Neural cell (in vitro differentiated cells): ENCODE measurements at regions not wholly inside any gene's neighbourhood (a gene's known extent, or its start where the extent isn't known, plus 50 kb on each side); places are given as distances from the start of the nearest gene placed in this dataset.

ENCODE experiments used
- H2AFZ ChIP-seq: fragments of 200-600, 300-800 bp; sonication (generic), shearing (Covaris generic); 2 replicates; pipeline ENCODE4 v1.6.0; 2014; ENCODE audit warnings: low read depth, mild to moderate bottlenecking, antibody characterized with exemption, low read length, moderate library complexity
- H3F3A ChIP-seq: fragments of 200-600 bp; shearing (Covaris generic); 2 replicates; pipeline ENCODE4 v1.6.1; 2016; ENCODE audit warnings: mild to moderate bottlenecking, moderate library complexity, mixed read lengths, antibody characterized with exemption, low read length; ENCODE audit not compliant: insufficient read depth, poor library complexity, severe bottlenecking
- H3K27ac ChIP-seq: fragments of 200-600, 300-800 bp; sonication (generic), shearing (Covaris generic); 2 replicates; pipeline ENCODE4 v1.5.1; 2014; ENCODE audit warnings: mild to moderate bottlenecking, low read length, moderate library complexity
- H3K27me3 ChIP-seq: fragments of 300-800, 200-600 bp; sonication (generic), shearing (Covaris generic); 2 replicates; pipeline ENCODE4 v1.6.0; 2014; ENCODE audit warnings: mild to moderate bottlenecking, low read depth, low read length, moderate library complexity; ENCODE audit not compliant: insufficient read depth
- H3K36me3 ChIP-seq: fragments of 300-800, 200-600 bp; sonication (generic), shearing (Covaris generic); 2 replicates; pipeline ENCODE4 v1.5.1; 2014; ENCODE audit warnings: mild to moderate bottlenecking, antibody characterized with exemption, low read length, moderate library complexity; ENCODE audit not compliant: insufficient read depth
- H3K4me2 ChIP-seq: fragments of 300-800, 200-600 bp; sonication (generic), shearing (Covaris generic); 2 replicates; pipeline ENCODE4 v1.6.0; 2014; ENCODE audit warnings: mild to moderate bottlenecking, low read length
- H3K4me3 ChIP-seq: fragments of 300-800, 200-600 bp; sonication (generic), shearing (Covaris generic); 2 replicates; pipeline ENCODE4 v1.5.1; 2014; ENCODE audit warnings: mild to moderate bottlenecking, low read length, moderate library complexity
- H3K79me2 ChIP-seq: fragments of 200-600 bp; shearing (Covaris generic); replicated peaks from 2 replicates; pipeline ENCODE4 v1.6.0; 2014; ENCODE audit warnings: mild to moderate bottlenecking, low read length, moderate library complexity; ENCODE audit not compliant: insufficient read depth
- H3K9ac ChIP-seq: fragments of 300-800, 200-600 bp; sonication (generic), shearing (Covaris generic); 2 replicates; pipeline ENCODE4 v1.6.1; 2016; ENCODE audit warnings: mild to moderate bottlenecking, low read length, mixed read lengths
- H3K9me2 ChIP-seq: fragments of 200-600 bp; shearing (Covaris generic); 2 replicates; pipeline ENCODE4 v1.6.1; 2016; ENCODE audit warnings: mild to moderate bottlenecking, low read length, mixed read lengths; ENCODE audit not compliant: insufficient read depth
- H3K9me3 ChIP-seq: fragments of 200-600, 300-800 bp; sonication (generic), shearing (Covaris generic); 2 replicates; pipeline ENCODE4 v1.6.1; 2016; ENCODE audit warnings: mild to moderate bottlenecking, mixed run types, low read length, moderate library complexity, mixed read lengths
- H4K20me1 ChIP-seq: fragments of 200-600 bp; shearing (Covaris generic); 2 replicates; pipeline ENCODE4 v1.6.1; 2016; ENCODE audit warnings: mild to moderate bottlenecking, mixed run types; ENCODE audit not compliant: insufficient read depth
- EP300 ChIP-seq: fragments of 450-650 bp; conservative IDR thresholded peaks from 2 replicates; pipeline ENCODE4 v1.6.1; 2014; ENCODE audit warnings: antibody characterized with exemption, mild to moderate bottlenecking, moderate library complexity; ENCODE audit not compliant: poor library complexity, severe bottlenecking
- EZH2 ChIP-seq: fragments of 200-600, 300-800 bp; shearing (Covaris generic), sonication (generic); IDR thresholded peaks from 2 replicates; pipeline ENCODE4 v1.6.1; 2014; ENCODE audit warnings: antibody characterized with exemption, low read length, borderline replicate concordance, mild to moderate bottlenecking; ENCODE audit not compliant: insufficient read depth, poor library complexity, severe bottlenecking
- MXI1 ChIP-seq: fragments of 450-650 bp; conservative IDR thresholded peaks from 2 replicates; pipeline ENCODE4 v1.6.1; 2014; ENCODE audit warnings: antibody characterized with exemption, mild to moderate bottlenecking; ENCODE audit not compliant: poor library complexity, severe bottlenecking
- POLR2AphosphoS5 ChIP-seq: IDR thresholded peaks from 2 replicates; pipeline ENCODE4 v1.6.1; 2012
- RAD21 ChIP-seq: fragments of 450-650 bp; conservative IDR thresholded peaks from 2 replicates; pipeline ENCODE4 v1.6.1; 2014; ENCODE audit warnings: antibody characterized with exemption, mild to moderate bottlenecking, moderate library complexity
- REST ChIP-seq: IDR thresholded peaks from 2 replicates; pipeline ENCODE4 v1.6.1; 2012; ENCODE audit warnings: borderline replicate concordance
- SMC3 ChIP-seq: fragments of 450-650 bp; conservative IDR thresholded peaks from 2 replicates; pipeline ENCODE4 v1.6.1; 2014; ENCODE audit warnings: antibody characterized with exemption, mild to moderate bottlenecking, moderate library complexity; ENCODE audit not compliant: poor library complexity
- TAF1 ChIP-seq: IDR thresholded peaks from 2 replicates; pipeline ENCODE4 v1.6.1; 2012; ENCODE audit warnings: low read depth
- TF ChIP-seq, protein P1 (sequence below): fragments of 450-650 bp; IDR thresholded peaks from 2 replicates; pipeline ENCODE4 v1.5.1; 2014; ENCODE audit warnings: antibody characterized with exemption, mild to moderate bottlenecking, moderate library complexity; ENCODE audit not compliant: poor library complexity, severe bottlenecking

DNA sequence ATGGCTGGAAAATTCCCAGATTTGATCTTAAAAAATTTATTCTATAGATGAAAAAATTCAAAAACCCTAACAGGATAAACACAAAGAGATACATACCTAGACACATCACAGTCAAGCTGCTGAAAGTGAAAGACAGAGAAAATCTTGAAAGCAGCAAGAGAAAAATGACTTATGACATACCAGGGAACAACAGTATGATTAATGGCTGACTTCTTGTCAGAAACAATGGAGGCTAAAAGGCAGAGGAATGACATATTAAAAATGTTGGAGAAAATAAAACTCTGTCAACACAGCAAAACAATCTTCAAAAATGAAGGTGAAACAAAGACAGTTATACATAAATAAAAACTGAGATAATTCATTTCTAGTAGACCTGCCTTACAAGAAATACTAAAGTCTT is 442.7 kb downstream of the IPMK start:
- H3K9me2 ChIP-seq = no peaks in the 10 kb centered on the region
- H3F3A ChIP-seq = no peaks in the 10 kb centered on the region
- H3K4me2 ChIP-seq = no peak overlapping the region
- no peak overlapping the region for H3K4me3 ChIP-seq
- H3K36me3 ChIP-seq = no peaks in the 10 kb centered on the region
- H3K27ac ChIP-seq = no peak overlapping the region
- no peaks in the 10 kb centered on the region for H3K79me2 ChIP-seq
- H3K27me3 ChIP-seq = no peaks in the 10 kb centered on the region
- no peak overlapping the region for H3K9ac ChIP-seq
- TF ChIP-seq POLR2AphosphoS5 = peak; percentile 55
- no peak for TF ChIP-seq TAF1
- peak; percentile 71 for TF ChIP-seq EP300
- H2AFZ ChIP-seq = no peak overlapping the region
- no peaks in the 10 kb centered on the region for H3K9me3 ChIP-seq
- no peaks in the 10 kb centered on the region for H4K20me1 ChIP-seq

DNA sequence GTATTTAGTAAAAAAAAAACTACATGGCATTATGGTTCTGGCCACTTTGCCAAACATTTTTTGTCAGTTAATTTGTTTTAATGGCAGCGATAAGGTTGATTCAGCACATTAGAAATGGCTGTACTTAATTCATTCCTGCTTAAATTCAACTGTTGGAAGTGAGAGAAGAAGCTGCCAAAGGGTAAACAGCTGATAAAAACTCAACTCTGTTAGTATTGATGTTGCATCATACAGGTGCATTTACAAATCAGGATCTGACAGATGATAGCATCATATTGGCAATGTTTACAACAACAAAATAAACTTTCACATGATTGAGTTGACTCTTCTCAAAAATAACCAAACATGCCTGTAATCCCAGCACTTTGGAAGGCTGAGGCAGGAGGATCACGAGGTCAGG is 444.3 kb downstream of the IPMK start:
- H3K27me3 ChIP-seq = no peaks in the 10 kb centered on the region
- no peaks in the 10 kb centered on the region for H4K20me1 ChIP-seq
- H3K9ac ChIP-seq = no peak overlapping the region
- no peaks in the 10 kb centered on the region for H3K9me3 ChIP-seq
- no peaks in the 10 kb centered on the region for H3F3A ChIP-seq
- no peak overlapping the region for H3K4me3 ChIP-seq
- H3K9me2 ChIP-seq = no peaks in the 10 kb centered on the region
- no peaks in the 10 kb centered on the region for H3K79me2 ChIP-seq
- TF ChIP-seq EP300 (no peak), REST (no peak), EZH2 (no peak), TAF1 (no peak), MXI1 (no peak), POLR2AphosphoS5 (no peak), SMC3 (no peak), RAD21 (no peak)
- TF ChIP-seq, protein P1, sequence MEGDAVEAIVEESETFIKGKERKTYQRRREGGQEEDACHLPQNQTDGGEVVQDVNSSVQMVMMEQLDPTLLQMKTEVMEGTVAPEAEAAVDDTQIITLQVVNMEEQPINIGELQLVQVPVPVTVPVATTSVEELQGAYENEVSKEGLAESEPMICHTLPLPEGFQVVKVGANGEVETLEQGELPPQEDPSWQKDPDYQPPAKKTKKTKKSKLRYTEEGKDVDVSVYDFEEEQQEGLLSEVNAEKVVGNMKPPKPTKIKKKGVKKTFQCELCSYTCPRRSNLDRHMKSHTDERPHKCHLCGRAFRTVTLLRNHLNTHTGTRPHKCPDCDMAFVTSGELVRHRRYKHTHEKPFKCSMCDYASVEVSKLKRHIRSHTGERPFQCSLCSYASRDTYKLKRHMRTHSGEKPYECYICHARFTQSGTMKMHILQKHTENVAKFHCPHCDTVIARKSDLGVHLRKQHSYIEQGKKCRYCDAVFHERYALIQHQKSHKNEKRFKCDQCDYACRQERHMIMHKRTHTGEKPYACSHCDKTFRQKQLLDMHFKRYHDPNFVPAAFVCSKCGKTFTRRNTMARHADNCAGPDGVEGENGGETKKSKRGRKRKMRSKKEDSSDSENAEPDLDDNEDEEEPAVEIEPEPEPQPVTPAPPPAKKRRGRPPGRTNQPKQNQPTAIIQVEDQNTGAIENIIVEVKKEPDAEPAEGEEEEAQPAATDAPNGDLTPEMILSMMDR = no peak
- H2AFZ ChIP-seq = no peak overlapping the region
- no peak overlapping the region for H3K27ac ChIP-seq
- no peaks in the 10 kb centered on the region for H3K36me3 ChIP-seq
- no peak overlapping the region for H3K4me2 ChIP-seq

- Histone ChIP-seq H3K9ac (no peak overlapping the region), H3K9me2 (no peaks in the 10 kb centered on the region), H3F3A (no peaks in the 10 kb centered on the region), H3K36me3 (no peaks in the 10 kb centered on the region), H3K27me3 (no peaks in the 10 kb centered on the region), H3K79me2 (no peaks in the 10 kb centered on the region), H4K20me1 (no peaks in the 10 kb centered on the region), H3K27ac (no peak overlapping the region), H3K4me2 (no peak overlapping the region), H3K9me3 (no peaks in the 10 kb centered on the region), H2AFZ (no peak overlapping the region), H3K4me3 (no peak overlapping the region)
- TF ChIP-seq MXI1 = no peak
Observed at GRCh38 chr10:57822965-57823364, 444.7 kb downstream of the IPMK start.
